IMR-90 (cell line): ENCODE measurements at regions not wholly inside any gene's neighbourhood (a gene's known extent, or its start where the extent isn't known, plus 50 kb on each side); places are given as distances from the start of the nearest gene placed in this dataset.

ENCODE experiments used
- ATAC-seq: fragments of 200-7000 bp; cut with Tn5 transposase; 2 replicates; pipeline ENCODE4 v1.9.1; 2020; ENCODE audit warnings: low read depth, mild to moderate bottlenecking, moderate library complexity
- BruUV-seq: library from RNA; stranded (reverse); fragments of 400-500 nt; replicated peaks from 2 replicates; lab custom pipeline; 2021; lab: Mats Ljungman, UMichigan
- CTCF ChIA-PET: fragments of 300-600 bp; formaldehyde crosslinking; extraction: SDS; loops from one replicate; lab custom pipeline; 2021; ENCODE audit warnings: antibody characterized with exemption; lab: Yijun Ruan, JAX
- POLR2A ChIA-PET: fragments of 300-600 bp; sonication (Branson Sonifier 250); formaldehyde crosslinking; loops from one replicate; lab custom pipeline; 2022; ENCODE audit warnings: antibody characterized with exemption; ENCODE audit not compliant: unreplicated experiment; lab: Charles Lee
- DNase-seq: peaks from one replicate; pipeline ENCODE4 v3.0.0; 2013
- H2AFZ ChIP-seq: replicated peaks from 2 replicates; pipeline ENCODE3; 2013; ENCODE audit warnings: low read length, mild to moderate bottlenecking; ENCODE audit not compliant: poor library complexity
- H2AK5ac ChIP-seq: 2 replicates; pipeline ENCODE4 v1.6.1; 2013; ENCODE audit warnings: low read depth, low read length, inconsistent platforms
- H2AK9ac ChIP-seq: replicated peaks from 2 replicates; pipeline ENCODE3; 2013; ENCODE audit warnings: mild to moderate bottlenecking, low read depth, low read length, moderate library complexity; ENCODE audit not compliant: poor library complexity
- H2BK120ac ChIP-seq: 2 replicates; pipeline ENCODE4 v1.6.1; 2013; ENCODE audit warnings: low read depth, low read length, inconsistent platforms
- H2BK15ac ChIP-seq: 3 replicates; pipeline ENCODE4 v1.6.1; 2013; ENCODE audit warnings: low read depth, low read length, inconsistent platforms
- H2BK20ac ChIP-seq: 2 replicates; pipeline ENCODE4 v1.6.1; 2013; ENCODE audit warnings: low read depth, mild to moderate bottlenecking, inconsistent platforms, low read length, moderate library complexity
- H2BK5ac ChIP-seq: 2 replicates; pipeline ENCODE4 v1.6.1; 2013; ENCODE audit warnings: mild to moderate bottlenecking, low read depth, low read length, inconsistent platforms; ENCODE audit not compliant: poor library complexity, severe bottlenecking
- H3K14ac ChIP-seq: replicated peaks from 2 replicates; pipeline ENCODE4 v1.6.1; 2013; ENCODE audit warnings: low read depth, low read length, inconsistent platforms
- H3K18ac ChIP-seq: 2 replicates; pipeline ENCODE4 v1.6.1; 2013; ENCODE audit warnings: low read depth, low read length, control low read depth
- H3K23ac ChIP-seq: 2 replicates; pipeline ENCODE4 v1.6.1; 2013; ENCODE audit warnings: low read depth, low read length, inconsistent platforms
- H3K27ac ChIP-seq: 2 replicates; pipeline ENCODE4 v1.5.1; 2013; ENCODE audit warnings: mild to moderate bottlenecking, control low read depth, low read length; ENCODE audit not compliant: insufficient read depth
- H3K27me3 ChIP-seq: 2 replicates; pipeline ENCODE4 v1.6.1; 2013; ENCODE audit warnings: low read length; ENCODE audit not compliant: control insufficient read depth, insufficient read depth
- H3K36me3 ChIP-seq: 2 replicates; pipeline ENCODE4 v1.6.1; 2013; ENCODE audit warnings: low read length, mixed read lengths; ENCODE audit not compliant: control insufficient read depth, insufficient read depth
- H3K4ac ChIP-seq: 2 replicates; pipeline ENCODE4 v1.6.1; 2013; ENCODE audit warnings: low read depth, low read length, inconsistent platforms
- H3K4me1 ChIP-seq: 2 replicates; pipeline ENCODE4 v1.6.1; 2013; ENCODE audit warnings: low read length, mixed read lengths; ENCODE audit not compliant: control insufficient read depth, insufficient read depth
- H3K4me2 ChIP-seq: 2 replicates; pipeline ENCODE4 v1.6.1; 2013; ENCODE audit warnings: low read depth, mild to moderate bottlenecking, control low read depth, low read length, moderate library complexity
- H3K4me3 ChIP-seq: 2 replicates; pipeline ENCODE4 v1.5.1; 2013; ENCODE audit warnings: low read depth, mild to moderate bottlenecking, control low read depth, low read length, moderate library complexity; ENCODE audit not compliant: insufficient read depth
- H3K56ac ChIP-seq: 2 replicates; pipeline ENCODE4 v1.6.1; 2013; ENCODE audit warnings: low read length, inconsistent platforms; ENCODE audit not compliant: insufficient read depth; ENCODE audit errors: extremely low read depth
- H3K79me1 ChIP-seq, 2 experiments: 2 replicates each; pipeline ENCODE4 v1.6.1; 2013; ENCODE audit warnings: low read length in 2 of 2, inconsistent platforms in 1 of 2, low read depth in 1 of 2
- H3K9ac ChIP-seq: 2 replicates; pipeline ENCODE4 v1.6.1; 2013; ENCODE audit warnings: low read depth, low read length, control low read depth
- H3K9me1 ChIP-seq: 2 replicates; pipeline ENCODE4 v1.6.1; 2013; ENCODE audit warnings: low read length, inconsistent platforms; ENCODE audit not compliant: insufficient read depth
- H3K9me3 ChIP-seq: 2 replicates; pipeline ENCODE4 v1.6.1; 2013; ENCODE audit warnings: low read length; ENCODE audit not compliant: control insufficient read depth, insufficient read depth
- H4K20me1 ChIP-seq: 2 replicates; pipeline ENCODE4 v1.6.1; 2013; ENCODE audit warnings: low read length, inconsistent platforms; ENCODE audit not compliant: insufficient read depth
- H4K5ac ChIP-seq: 2 replicates; pipeline ENCODE4 v1.6.1; 2013; ENCODE audit warnings: mild to moderate bottlenecking, low read depth, low read length, control low read depth
- H4K8ac ChIP-seq, 2 experiments: 2 replicates each; pipeline ENCODE4 v1.6.1; 2013; ENCODE audit warnings: low read depth in 2 of 2, low read length in 2 of 2, control low read depth in 1 of 2, inconsistent platforms in 1 of 2
- H4K91ac ChIP-seq: 2 replicates; pipeline ENCODE4 v1.6.1; 2013; ENCODE audit warnings: low read depth, low read length, inconsistent platforms; ENCODE audit not compliant: insufficient read depth
- BHLHE40 ChIP-seq: fragments of 150-350 bp; IDR thresholded peaks from 2 replicates; pipeline ENCODE4 v1.6.1; 2016; ENCODE audit warnings: mild to moderate bottlenecking, low read depth, low read length
- FOS ChIP-seq: fragments of 150-350 bp; IDR thresholded peaks from 2 replicates; pipeline ENCODE4 v1.6.1; 2016; ENCODE audit warnings: low read depth, low read length
- MAFK ChIP-seq: IDR thresholded peaks from 2 replicates; pipeline ENCODE4 v1.6.1; 2012; ENCODE audit warnings: low read depth, low read length, improper control_type of control experiment
- NFE2L2 ChIP-seq: fragments of 150-350 bp; IDR thresholded peaks from 2 replicates; pipeline ENCODE4 v1.6.1; 2016; ENCODE audit warnings: low read depth, mild to moderate bottlenecking, low read length
- POLR2A ChIP-seq: IDR thresholded peaks from 2 replicates; pipeline ENCODE4 v1.6.1; 2012; ENCODE audit warnings: mild to moderate bottlenecking, low read depth, low read length
- RAD21 ChIP-seq: IDR thresholded peaks from 2 replicates; pipeline ENCODE4 v1.6.1; 2012; ENCODE audit warnings: low read length, improper control_type of control experiment
- RCOR1 ChIP-seq: IDR thresholded peaks from 2 replicates; pipeline ENCODE4 v1.6.1; 2012; ENCODE audit warnings: mild to moderate bottlenecking, low read length, improper control_type of control experiment; ENCODE audit not compliant: insufficient replicate concordance
- RFX5 ChIP-seq: IDR thresholded peaks from 2 replicates; pipeline ENCODE4 v1.8.0; 2012; ENCODE audit warnings: low read depth, mild to moderate bottlenecking, low read length, moderate library complexity
- WGBS, 2 experiments: methylation state at CpG; one replicate each; pipeline versions ENCODE4 v1.1.5 to v1.1.7; 2013; ENCODE audit warnings: missing lambda C conversion rate in 2 of 2; ENCODE audit not compliant: insufficient read length in 1 of 2; ENCODE audit errors: extremely low coverage in 2 of 2; 5-methylcytosine and 5-hydroxymethylcytosine counted together
- dilution Hi-C: fragments of 300-500 bp; cut with HindIII; formaldehyde crosslinking; loops from one replicate; pipeline ENCODE4 v1.14.3; 2018; ENCODE audit warnings: low sequenced_read_pairs; ENCODE audit not compliant: unreplicated experiment
- in situ Hi-C: fragments of 300-500 bp; cut with MboI; formaldehyde crosslinking; loops from 3 replicates; pipeline ENCODE4 v1.14.3; 2019; ENCODE audit warnings: low sequenced_read_pairs, inconsistent platforms, mixed read lengths
- intact Hi-C: fragments of 100-400 bp; cut with micrococcal nuclease; formaldehyde crosslinking; loops from 2 replicates; pipeline ENCODE4 v1.10.0; 2022
- TF ChIP-seq, protein P1 (sequence below): conservative IDR thresholded peaks from 2 replicates; pipeline ENCODE4 v1.5.1; 2012; ENCODE audit warnings: mild to moderate bottlenecking, low read depth, low read length, improper control_type of control experiment
- TF ChIP-seq, protein P2 (sequence below): fragments of 150-350 bp; IDR thresholded peaks from 2 replicates; pipeline ENCODE4 v1.6.1; 2017; ENCODE audit warnings: mild to moderate bottlenecking, antibody characterized with exemption, low read length, low read depth

DNA sequence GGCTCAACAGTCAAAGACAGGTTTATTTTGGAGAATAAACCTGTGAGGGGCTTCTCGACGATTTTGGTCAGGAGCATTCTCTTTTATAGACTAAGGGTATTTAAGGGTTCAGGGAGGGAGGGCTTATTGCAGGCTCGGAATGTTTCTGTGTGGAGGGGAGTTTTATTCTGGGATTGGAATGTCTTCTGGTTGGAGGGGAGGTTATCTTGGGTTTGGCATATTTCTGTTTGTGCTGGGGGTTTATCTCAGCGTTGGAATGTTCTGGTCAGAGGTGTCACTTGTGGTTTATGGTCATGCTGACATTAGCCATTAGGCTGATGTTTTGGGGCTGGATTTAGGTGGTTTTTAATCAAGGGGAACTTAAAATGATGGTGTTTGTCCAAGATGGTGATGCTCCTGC, 103.9 kb downstream of the SUDS3 start:
- Histone ChIP-seq H2BK120ac (no peak overlapping the region), H3K9me3 (peaks cover 3% of the 10 kb centered on the region; the same call in 1 of the 2 replicates), H3K9ac (no peak overlapping the region), H3K14ac (no peak overlapping the region), H3K9me1 (no peaks in the 10 kb centered on the region), H2BK15ac (no peak overlapping the region), H2BK5ac (no peak overlapping the region), H4K5ac (no peak overlapping the region), H3K18ac (no peak overlapping the region), H2AK5ac (no peak overlapping the region), H3K4me1 (no peaks in the 10 kb centered on the region), H4K8ac (no peak overlapping the region), H3K4me3 (no peak overlapping the region), H2AK9ac (no peak overlapping the region), H3K36me3 (no peaks in the 10 kb centered on the region), H2AFZ (no peak overlapping the region), H3K4me2 (no peak overlapping the region), H3K56ac (no peak overlapping the region), H3K4ac (no peak overlapping the region), H3K23ac (no peak overlapping the region), H3K27me3 (no peaks in the 10 kb centered on the region), H4K20me1 (no peaks in the 10 kb centered on the region), H3K79me1 (no peaks in the 10 kb centered on the region), H2BK20ac (no peak overlapping the region), H3K27ac (no peak overlapping the region), H4K91ac (no peak overlapping the region)
- WGBS, 2 experiments, result no CpG with 5 or more reads among the region's 4 CpGs
- ChIA-PET CTCF (no interaction called here), POLR2A (no interaction called here)
- in situ Hi-C loops (no loop called here), dilution Hi-C loops (no loop called here), intact Hi-C loops (no loop called here)
- DNase-seq (no peak), ATAC-seq (no peak)
- TF ChIP-seq RCOR1 (no peak), FOS (no peak), BHLHE40 (no peak), RAD21 (no peak), NFE2L2 (no peak), RFX5 (no peak), MAFK (no peak), POLR2A (no peak)
- TF ChIP-seq, protein P1, sequence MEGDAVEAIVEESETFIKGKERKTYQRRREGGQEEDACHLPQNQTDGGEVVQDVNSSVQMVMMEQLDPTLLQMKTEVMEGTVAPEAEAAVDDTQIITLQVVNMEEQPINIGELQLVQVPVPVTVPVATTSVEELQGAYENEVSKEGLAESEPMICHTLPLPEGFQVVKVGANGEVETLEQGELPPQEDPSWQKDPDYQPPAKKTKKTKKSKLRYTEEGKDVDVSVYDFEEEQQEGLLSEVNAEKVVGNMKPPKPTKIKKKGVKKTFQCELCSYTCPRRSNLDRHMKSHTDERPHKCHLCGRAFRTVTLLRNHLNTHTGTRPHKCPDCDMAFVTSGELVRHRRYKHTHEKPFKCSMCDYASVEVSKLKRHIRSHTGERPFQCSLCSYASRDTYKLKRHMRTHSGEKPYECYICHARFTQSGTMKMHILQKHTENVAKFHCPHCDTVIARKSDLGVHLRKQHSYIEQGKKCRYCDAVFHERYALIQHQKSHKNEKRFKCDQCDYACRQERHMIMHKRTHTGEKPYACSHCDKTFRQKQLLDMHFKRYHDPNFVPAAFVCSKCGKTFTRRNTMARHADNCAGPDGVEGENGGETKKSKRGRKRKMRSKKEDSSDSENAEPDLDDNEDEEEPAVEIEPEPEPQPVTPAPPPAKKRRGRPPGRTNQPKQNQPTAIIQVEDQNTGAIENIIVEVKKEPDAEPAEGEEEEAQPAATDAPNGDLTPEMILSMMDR, result no peak
- TF ChIP-seq, protein P2, sequence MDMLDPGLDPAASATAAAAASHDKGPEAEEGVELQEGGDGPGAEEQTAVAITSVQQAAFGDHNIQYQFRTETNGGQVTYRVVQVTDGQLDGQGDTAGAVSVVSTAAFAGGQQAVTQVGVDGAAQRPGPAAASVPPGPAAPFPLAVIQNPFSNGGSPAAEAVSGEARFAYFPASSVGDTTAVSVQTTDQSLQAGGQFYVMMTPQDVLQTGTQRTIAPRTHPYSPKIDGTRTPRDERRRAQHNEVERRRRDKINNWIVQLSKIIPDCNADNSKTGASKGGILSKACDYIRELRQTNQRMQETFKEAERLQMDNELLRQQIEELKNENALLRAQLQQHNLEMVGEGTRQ, result no peak
- no TSS peak for BruUV-seq
